ENCODE measurements at regions not wholly inside any gene's neighbourhood (a gene's known extent, or its start where the extent isn't known, plus 50 kb on each side); places are given as distances from the start of the nearest gene placed in this dataset.

GRCh38 chr11:106413222-106413621 lies 335.8 kb downstream of the AASDHPPT start:
- Mint-ChIP-seq H3K4me3 (no peak overlapping the region), H3K4me1 (ENCODE audit: low read depth) (no peaks in the 10 kb centered on the region), H3K9me3 (no peaks in the 10 kb centered on the region), H3K27ac (no peak overlapping the region), H3K36me3 (ENCODE audit: low read depth) (no peaks in the 10 kb centered on the region), H3K27me3 (no peaks in the 10 kb centered on the region)
- ChIA-PET POLR2A (no interaction called here), CTCF (no interaction called here)
- intact Hi-C loops (cut with micrococcal nuclease): no loop called here
- TF ChIP-seq CTCF (IDR thresholded peaks at IDR 0.05): no peak
- no peak for ATAC-seq
- DNase-seq: no peak

GRCh38 chr11:106415510-106415909 lies 338.0 kb downstream of the AASDHPPT start:
- no peaks in the 10 kb centered on the region for H3K4me1 Mint-ChIP-seq (ENCODE audit: low read depth)
- POLR2A ChIA-PET: no interaction called here
- CTCF ChIA-PET: no interaction called here

GRCh38 chr11:106418791-106419190 lies 341.3 kb downstream of the AASDHPPT start:
- H3K27me3 Mint-ChIP-seq: no peaks in the 10 kb centered on the region
- no peaks in the 10 kb centered on the region for H3K9me3 Mint-ChIP-seq
- ChIA-PET CTCF (no interaction called here), POLR2A (no interaction called here)
- DNase-seq (no peak), ATAC-seq (no peak)
- H3K36me3 Mint-ChIP-seq (ENCODE audit: low read depth): no peaks in the 10 kb centered on the region
- H3K4me3 Mint-ChIP-seq: no peak overlapping the region
- intact Hi-C loops (cut with micrococcal nuclease): no loop called here
- no peak for TF ChIP-seq CTCF (IDR thresholded peaks at IDR 0.05)
- H3K27ac Mint-ChIP-seq: no peak overlapping the region
- no peaks in the 10 kb centered on the region for H3K4me1 Mint-ChIP-seq (ENCODE audit: low read depth)

More at GRCh38 chr11:106415510-106415909, 338.0 kb downstream of the AASDHPPT start:
- DNase-seq: no peak
- no peak for TF ChIP-seq CTCF (IDR thresholded peaks at IDR 0.05)
- Mint-ChIP-seq H3K36me3 (ENCODE audit: low read depth) (no peaks in the 10 kb centered on the region), H3K27ac (no peak overlapping the region), H3K9me3 (no peaks in the 10 kb centered on the region), H3K4me3 (no peak overlapping the region), H3K27me3 (no peaks in the 10 kb centered on the region)
- intact Hi-C loops (cut with micrococcal nuclease): no loop called here
- ATAC-seq: no peak

- no peaks in the 10 kb centered on the region for H3K27me3 Mint-ChIP-seq
- H3K9me3 Mint-ChIP-seq: no peaks in the 10 kb centered on the region
- intact Hi-C loops (cut with micrococcal nuclease): no loop called here
These were observed 342.7 kb downstream of the AASDHPPT start for GRCh38 chr11:106420048-106420665.

GRCh38 chr11:106420686-106421085 lies 343.2 kb downstream of the AASDHPPT start:
- no peaks in the 10 kb centered on the region for H3K27me3 Mint-ChIP-seq
- no peak for ATAC-seq
- ChIA-PET POLR2A (no interaction called here), CTCF (no interaction called here)
- TF ChIP-seq CTCF (IDR thresholded peaks at IDR 0.05): no peak
- no peaks in the 10 kb centered on the region for H3K4me1 Mint-ChIP-seq (ENCODE audit: low read depth)
- H3K4me3 Mint-ChIP-seq: no peak overlapping the region
- DNase-seq: no peak
- H3K36me3 Mint-ChIP-seq (ENCODE audit: low read depth): no peaks in the 10 kb centered on the region
- H3K9me3 Mint-ChIP-seq: no peaks in the 10 kb centered on the region
- intact Hi-C loops (cut with micrococcal nuclease): no loop called here
- H3K27ac Mint-ChIP-seq: no peak overlapping the region

More at GRCh38 chr11:106420048-106420665, 342.7 kb downstream of the AASDHPPT start:
- no peak for TF ChIP-seq CTCF (IDR thresholded peaks at IDR 0.05)
- CTCF ChIA-PET: no interaction called here
- H3K36me3 Mint-ChIP-seq (ENCODE audit: low read depth): no peaks in the 10 kb centered on the region
- no peaks in the 10 kb centered on the region for H3K4me1 Mint-ChIP-seq (ENCODE audit: low read depth)
- H3K4me3 Mint-ChIP-seq: no peak overlapping the region
- POLR2A ChIA-PET: no interaction called here
- DNase-seq: no peak
- ATAC-seq: no peak
- no peak overlapping the region for H3K27ac Mint-ChIP-seq

All from activated CD8-positive, alpha-beta T cell treated with anti-CD3 and anti-CD28 coated beads for 36 hours (primary cell).